Esophagus muscularis mucosa (tissue), 4 donors: ENCODE measurements at regions not wholly inside any gene's neighbourhood (a gene's known extent, or its start where the extent isn't known, plus 50 kb on each side); places are given as distances from the start of the nearest gene placed in this dataset.

Experiments used
- DNase-seq: peaks from one replicate; pipeline ENCODE4 v3.0.0-alpha.2; 2017; ENCODE audit errors: extremely low spot score
- H3K27ac ChIP-seq, 4 donors: fragments of 200-600 bp; sonication (generic); replicated peaks in 1 of 4; 1 replicate in 3 of 4; 2 replicates in 1 of 4; pipeline ENCODE4 v1.5.1; 2016 to 2019; ENCODE audit warnings: mild to moderate bottlenecking in 1 of 4
- H3K27me3 ChIP-seq, 4 donors: fragments of 200-600 bp; sonication (generic); one replicate each; pipeline versions ENCODE4 v1.5.1 to v1.6.0; 2016 to 2019
- H3K36me3 ChIP-seq, 4 donors: fragments of 200-600 bp; sonication (generic); one replicate each; pipeline ENCODE4 v1.5.1; 2016 to 2019
- H3K4me1 ChIP-seq, 4 donors: fragments of 200-600 bp; sonication (generic); one replicate each; pipeline ENCODE4 v1.5.1; 2016 to 2019
- H3K4me3 ChIP-seq, 4 donors: fragments of 200-600 bp; sonication (generic); 1 replicate in 2 of 4; 2 replicates in 2 of 4; pipeline ENCODE4 v1.5.1; 2016 to 2019; ENCODE audit warnings: mild to moderate bottlenecking in 4 of 4, moderate library complexity in 1 of 4
- H3K9me3 ChIP-seq, 4 donors: fragments of 200-600 bp; sonication (generic); 1 replicate in 3 of 4; 2 replicates in 1 of 4; pipeline ENCODE4 v1.5.1; 2016 to 2019
- EP300 ChIP-seq: sonication (generic); formaldehyde crosslinking; IDR thresholded peaks from one replicate; pipeline ENCODE4 v1.6.1; 2017; ENCODE audit warnings: antibody characterized with exemption
- POLR2A ChIP-seq: fragments of 450-650 bp; IDR thresholded peaks from one replicate; pipeline ENCODE4 v1.6.1; 2017; ENCODE audit warnings: antibody characterized with exemption, moderate library complexity, mild to moderate bottlenecking, low read depth
- POLR2AphosphoS5 ChIP-seq, 2 donors: sonication (generic); formaldehyde crosslinking; IDR thresholded peaks; one replicate each; pipeline ENCODE4 v1.6.1; 2017; ENCODE audit warnings: antibody characterized with exemption in 2 of 2
- WGBS: methylation state at CpG from one replicate; pipeline ENCODE4 v1.1.5; 2018; 5-methylcytosine and 5-hydroxymethylcytosine counted together
- intact Hi-C: fragments of 100-400 bp; cut with DNase I; formaldehyde crosslinking; loops from one replicate; pipeline ENCODE4 v1.15.1; 2023
- TF ChIP-seq, protein P1 (sequence below), 3 experiments: fragments of 200-600 bp in 2 of 3; fragments of 450-650 bp in 1 of 3; sonication (generic) in 2 of 3; IDR thresholded peaks; one replicate each; pipeline ENCODE4 v1.5.1; 2017 to 2019; ENCODE audit warnings: antibody characterized with exemption in 3 of 3, mild to moderate bottlenecking in 2 of 3, moderate library complexity in 1 of 3

DNA sequence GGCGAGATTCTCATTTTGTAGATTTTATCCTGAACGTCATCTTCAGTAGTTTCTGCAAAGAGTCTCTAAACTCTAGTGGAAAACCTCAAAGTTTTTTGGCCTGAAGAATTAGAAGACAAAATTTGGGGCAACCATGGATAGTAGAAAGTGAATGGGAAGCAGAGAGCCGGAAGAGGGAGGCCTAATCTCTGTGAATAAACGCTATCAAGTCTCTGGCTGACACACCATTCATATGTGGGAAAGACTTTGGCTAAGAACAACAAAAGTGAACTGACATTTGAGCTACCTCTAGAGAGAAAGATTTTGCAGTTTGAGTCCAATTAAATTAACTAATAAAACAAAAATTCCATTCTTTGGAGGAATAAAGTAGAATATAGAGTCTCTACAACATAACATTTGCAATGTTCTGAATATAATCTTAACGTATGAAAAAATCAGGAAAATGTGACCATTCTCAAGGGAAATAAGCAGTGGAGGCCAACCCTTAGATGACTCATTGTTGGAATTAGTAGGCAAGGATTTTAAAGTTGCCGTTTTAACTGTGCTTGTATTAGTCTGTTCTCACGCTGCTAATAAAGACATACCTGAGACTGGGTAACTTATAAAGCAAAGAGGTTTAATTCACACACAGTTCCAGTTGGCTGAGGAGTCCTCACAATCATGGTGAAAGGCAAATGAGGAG lies 184.6 kb downstream of the C3orf38 start:
- H3K27me3 ChIP-seq = no peaks in the 10 kb centered on the region
- no peak overlapping the region for H3K27ac ChIP-seq
- peaks cover 0 to 6% (median 4%) of the 10 kb centered on the region in 4 donors for H3K9me3 ChIP-seq
- H3K4me1 ChIP-seq = no peaks in the 10 kb centered on the region
- no peak overlapping the region for H3K4me3 ChIP-seq
- WGBS = 74% methylated on average over 7 of the region's 7 CpGs
- TF ChIP-seq POLR2A = no peak
- DNase-seq = no peak
- intact Hi-C loops = no loop called here
- H3K36me3 ChIP-seq = no peaks in the 10 kb centered on the region

DNA sequence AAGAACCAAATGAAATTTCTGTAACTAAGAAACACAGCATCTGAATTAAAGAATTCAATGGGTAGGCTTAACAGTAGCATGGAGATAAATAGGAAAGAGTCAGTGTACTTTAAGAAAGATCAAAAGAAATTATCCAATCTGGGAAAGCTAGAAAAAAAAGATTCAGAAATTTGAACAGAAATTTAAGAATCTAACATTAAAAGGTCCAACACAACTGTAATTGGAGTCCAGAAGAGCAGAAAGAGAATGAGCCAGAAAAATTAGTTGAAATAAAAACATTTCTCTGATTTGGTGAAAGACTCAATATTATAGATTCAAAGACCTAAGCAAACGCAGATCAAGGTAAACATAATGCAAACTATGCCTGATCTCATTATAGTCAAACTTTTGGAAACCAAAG lies 187.1 kb downstream of the C3orf38 start:
- WGBS = 85% methylated on average over 1 of the region's 1 CpG
- H3K27ac ChIP-seq = no peak overlapping the region
- TF ChIP-seq EP300 = no peak
- no peak for TF ChIP-seq POLR2AphosphoS5 (IDR thresholded peaks at IDR 0.05)
- H3K4me1 ChIP-seq = no peaks in the 10 kb centered on the region
- DNase-seq = no peak
- peaks cover 0 to 6% (median 4%) of the 10 kb centered on the region in 4 donors for H3K9me3 ChIP-seq
- no peaks in the 10 kb centered on the region for H3K36me3 ChIP-seq
- intact Hi-C loops = no loop called here
- no peaks in the 10 kb centered on the region for H3K27me3 ChIP-seq
- H3K4me3 ChIP-seq = no peak overlapping the region

DNA sequence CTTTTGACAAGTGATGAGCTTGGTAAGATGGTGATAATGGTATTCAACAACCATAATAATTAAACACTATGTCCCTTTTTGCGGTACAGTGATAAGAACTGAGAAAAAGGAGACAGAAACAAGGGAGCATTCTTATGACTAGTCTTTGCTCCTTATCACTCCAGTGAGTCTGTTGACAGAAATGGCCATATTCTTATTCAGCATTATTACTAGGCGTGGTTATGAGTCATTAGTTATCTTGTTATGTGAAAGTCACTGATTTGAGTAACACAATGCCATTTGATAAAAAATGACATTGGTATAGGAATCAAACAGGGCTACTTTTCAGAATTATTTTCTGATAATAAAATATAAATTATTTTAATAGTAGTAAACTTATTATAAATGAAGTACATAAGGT lies 193.5 kb downstream of the C3orf38 start:
- H3K9me3 ChIP-seq = no peaks in the 10 kb centered on the region
- H3K36me3 ChIP-seq = no peaks in the 10 kb centered on the region
- no peak overlapping the region for H3K27ac ChIP-seq
- TF ChIP-seq POLR2AphosphoS5 (IDR thresholded peaks at IDR 0.05) (no peak), POLR2A (no peak), EP300 (no peak)
- TF ChIP-seq, protein P1, sequence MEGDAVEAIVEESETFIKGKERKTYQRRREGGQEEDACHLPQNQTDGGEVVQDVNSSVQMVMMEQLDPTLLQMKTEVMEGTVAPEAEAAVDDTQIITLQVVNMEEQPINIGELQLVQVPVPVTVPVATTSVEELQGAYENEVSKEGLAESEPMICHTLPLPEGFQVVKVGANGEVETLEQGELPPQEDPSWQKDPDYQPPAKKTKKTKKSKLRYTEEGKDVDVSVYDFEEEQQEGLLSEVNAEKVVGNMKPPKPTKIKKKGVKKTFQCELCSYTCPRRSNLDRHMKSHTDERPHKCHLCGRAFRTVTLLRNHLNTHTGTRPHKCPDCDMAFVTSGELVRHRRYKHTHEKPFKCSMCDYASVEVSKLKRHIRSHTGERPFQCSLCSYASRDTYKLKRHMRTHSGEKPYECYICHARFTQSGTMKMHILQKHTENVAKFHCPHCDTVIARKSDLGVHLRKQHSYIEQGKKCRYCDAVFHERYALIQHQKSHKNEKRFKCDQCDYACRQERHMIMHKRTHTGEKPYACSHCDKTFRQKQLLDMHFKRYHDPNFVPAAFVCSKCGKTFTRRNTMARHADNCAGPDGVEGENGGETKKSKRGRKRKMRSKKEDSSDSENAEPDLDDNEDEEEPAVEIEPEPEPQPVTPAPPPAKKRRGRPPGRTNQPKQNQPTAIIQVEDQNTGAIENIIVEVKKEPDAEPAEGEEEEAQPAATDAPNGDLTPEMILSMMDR (IDR thresholded peaks at IDR 0.05) = no peak
- H3K27me3 ChIP-seq = no peaks in the 10 kb centered on the region
- no peak for DNase-seq
- H3K4me1 ChIP-seq = no peaks in the 10 kb centered on the region
- WGBS = 94% methylated on average over 2 of the region's 2 CpGs
- intact Hi-C loops = no loop called here
- no peak overlapping the region for H3K4me3 ChIP-seq

DNA sequence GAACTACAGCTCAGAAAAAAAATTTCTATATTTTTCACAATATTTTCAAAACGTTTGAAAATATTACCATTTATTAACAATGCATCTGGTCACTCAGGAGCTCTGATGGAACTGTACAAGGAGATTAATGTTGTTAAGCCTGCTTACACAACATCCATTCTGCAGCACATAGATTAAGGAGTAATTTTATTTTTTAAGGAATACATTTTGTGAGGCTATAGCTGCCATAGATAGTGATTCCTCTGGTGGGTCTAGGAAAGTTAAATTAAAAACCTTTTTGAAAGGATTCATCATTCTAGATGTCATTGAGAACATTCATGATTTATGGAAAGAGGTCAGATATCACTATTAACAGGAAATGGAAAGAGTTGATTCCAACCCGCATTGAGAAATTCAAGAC lies 196.9 kb downstream of the C3orf38 start:
- WGBS = 65% methylated on average over 2 of the region's 2 CpGs
- Histone ChIP-seq H3K27me3 (no peaks in the 10 kb centered on the region), H3K4me3 (no peak overlapping the region), H3K9me3 (no peaks in the 10 kb centered on the region), H3K4me1 (no peaks in the 10 kb centered on the region), H3K27ac (no peak overlapping the region), H3K36me3 (no peaks in the 10 kb centered on the region)
- DNase-seq = no peak
- intact Hi-C loops = no loop called here
- TF ChIP-seq POLR2A = no peak
- TF ChIP-seq POLR2AphosphoS5 (IDR thresholded peaks at IDR 0.05) = no peak
- TF ChIP-seq, protein P1 (IDR thresholded peaks at IDR 0.05) = no peak
- TF ChIP-seq EP300 = no peak

DNA sequence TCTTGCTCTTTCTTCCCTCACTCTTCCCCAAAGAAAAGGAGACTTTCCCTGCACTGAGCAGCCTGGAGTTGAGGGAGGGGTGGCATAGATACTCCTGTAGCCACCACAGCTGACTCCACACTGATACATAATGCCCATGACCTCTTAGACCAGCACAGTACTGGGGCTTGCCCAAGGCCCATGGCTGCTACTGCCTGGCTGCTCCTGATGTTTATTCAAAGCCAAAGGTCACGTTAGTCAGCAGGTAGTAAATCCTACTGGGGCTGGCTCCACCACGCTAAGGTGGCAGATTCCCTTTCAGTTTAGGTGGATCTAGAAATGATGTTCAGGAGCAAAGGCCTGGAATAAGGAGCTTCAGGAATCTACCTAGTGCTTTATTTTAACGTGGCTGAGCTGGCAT lies 212.7 kb downstream of the C3orf38 start:
- DNase-seq = no peak
- no peaks in the 10 kb centered on the region for H3K4me1 ChIP-seq
- 46% methylated on average over 3 of the region's 3 CpGs for WGBS
- no peaks in the 10 kb centered on the region for H3K27me3 ChIP-seq
- intact Hi-C loops = no loop called here
- no peaks in the 10 kb centered on the region for H3K36me3 ChIP-seq
- no peak overlapping the region for H3K4me3 ChIP-seq
- TF ChIP-seq, protein P1 (IDR thresholded peaks at IDR 0.05) = no peak
- TF ChIP-seq POLR2A = no peak
- TF ChIP-seq EP300 = no peak
- TF ChIP-seq POLR2AphosphoS5 (IDR thresholded peaks at IDR 0.05) = no peak
- no peak overlapping the region for H3K27ac ChIP-seq
- peaks cover 0 to 11% (median 7%) of the 10 kb centered on the region in 4 donors for H3K9me3 ChIP-seq

DNA sequence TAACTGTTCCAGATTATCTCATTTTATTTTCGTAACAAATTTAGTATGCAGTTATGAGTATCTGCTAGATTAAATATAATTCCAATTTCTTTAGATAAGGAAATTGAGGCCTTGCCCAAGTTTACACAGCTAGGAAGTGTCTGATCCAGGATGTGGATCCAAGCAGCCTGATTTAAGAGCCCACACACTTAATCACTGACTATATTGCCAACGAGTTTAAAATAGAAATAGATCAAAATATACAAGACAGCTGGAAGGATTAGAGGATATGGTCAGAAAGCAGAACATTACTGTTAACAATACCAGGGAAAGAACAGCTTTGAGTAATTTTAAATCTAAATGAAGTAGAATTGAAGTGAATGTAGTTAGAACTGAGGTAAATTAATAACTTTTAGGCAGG lies 215.2 kb downstream of the C3orf38 start:
- intact Hi-C loops = no loop called here
- Histone ChIP-seq H3K4me1 (no peaks in the 10 kb centered on the region), H3K9me3 (peaks cover 0 to 11% (median 5%) of the 10 kb centered on the region in 4 donors), H3K4me3 (no peak overlapping the region), H3K27me3 (no peaks in the 10 kb centered on the region), H3K27ac (no peak overlapping the region), H3K36me3 (no peaks in the 10 kb centered on the region)
- no peak for TF ChIP-seq EP300
- TF ChIP-seq POLR2A = no peak
- TF ChIP-seq, protein P1 (IDR thresholded peaks at IDR 0.05) = no peak
- no peak for TF ChIP-seq POLR2AphosphoS5 (IDR thresholded peaks at IDR 0.05)
- DNase-seq = no peak
- 47% methylated on average over 2 of the region's 2 CpGs for WGBS
